Hepatic stellate cell (primary cell): ENCODE measurements at regions not wholly inside any gene's neighbourhood (a gene's known extent, or its start where the extent isn't known, plus 50 kb on each side); places are given as distances from the start of the nearest gene placed in this dataset.

Source experiments
- DNase-seq: peaks from one replicate; pipeline ENCODE4 v3.0.0; 2011; ENCODE audit warnings: low spot score

- DNase-seq, result no peak
Observed at GRCh38 chr3:190722181-190722905, 140.2 kb downstream of the GMNC start.

GRCh38 chr3:190721330-190721729 lies 141.2 kb downstream of the GMNC start:
- no peak for DNase-seq

DNA sequence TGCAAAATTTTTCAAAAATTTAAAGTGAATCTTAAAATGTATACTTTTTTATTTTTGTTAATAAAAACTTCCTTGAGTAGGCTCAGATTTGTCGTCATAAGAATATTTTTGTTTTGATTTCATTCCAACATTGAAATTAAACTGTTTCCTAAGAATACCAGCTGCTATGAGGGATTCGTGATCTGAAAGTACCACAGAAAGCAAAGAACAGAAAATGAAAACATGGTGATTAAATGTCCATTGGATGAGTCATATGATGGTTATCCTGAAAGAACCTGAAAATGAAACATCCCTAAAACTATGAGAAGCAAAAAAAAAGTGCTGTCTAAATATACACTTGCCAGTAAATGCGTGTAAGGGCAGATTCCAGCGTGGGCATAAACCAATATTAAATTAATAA lies 143.8 kb downstream of the GMNC start:
- DNase-seq, result peak; percentile 36

DNA sequence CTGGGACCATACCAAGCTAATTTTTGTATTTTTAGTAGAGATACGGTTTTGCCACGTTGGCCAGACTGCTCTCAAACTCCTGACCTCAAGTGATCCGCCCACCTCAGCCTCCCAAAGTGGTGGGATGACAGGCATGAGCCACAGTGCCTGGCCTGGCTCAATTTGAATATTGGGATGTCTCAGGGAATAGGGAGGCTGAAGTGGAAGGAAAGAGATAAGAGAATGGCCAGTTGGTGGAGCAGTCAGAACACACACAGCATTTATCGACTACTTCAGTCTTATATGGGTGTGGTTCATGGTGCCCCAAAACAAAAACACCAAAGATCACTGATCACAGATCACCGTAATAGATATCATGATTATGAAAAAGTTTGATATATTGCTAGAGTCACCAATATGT lies 144.4 kb downstream of the GMNC start:
- DNase-seq, result no peak

DNA sequence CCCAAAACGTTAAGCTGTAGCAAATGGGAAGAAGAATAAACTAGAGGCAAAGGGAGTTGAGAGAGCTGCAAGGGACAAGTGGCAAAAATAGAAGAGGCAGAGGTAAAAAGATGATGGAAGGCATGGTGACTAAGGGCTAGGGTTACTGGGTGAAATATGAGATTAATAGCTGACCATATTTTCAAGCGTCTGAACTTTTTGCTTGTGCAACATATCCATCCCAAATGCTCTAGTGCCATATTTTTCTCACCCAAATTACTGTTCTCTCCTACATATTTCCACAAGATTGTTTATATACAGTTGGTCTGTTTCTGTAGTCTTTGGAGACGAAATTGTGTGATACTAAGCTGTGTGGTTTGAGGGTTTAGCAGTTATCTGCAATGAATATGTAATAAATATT lies 145.5 kb downstream of the GMNC start:
- DNase-seq, result no peak

- DNase-seq, result no peak
Observed at GRCh38 chr3:190716211-190716610, 146.3 kb downstream of the GMNC start.

GRCh38 chr3:190710723-190711122 lies 151.8 kb downstream of the GMNC start:
- DNase-seq, result no peak

DNA sequence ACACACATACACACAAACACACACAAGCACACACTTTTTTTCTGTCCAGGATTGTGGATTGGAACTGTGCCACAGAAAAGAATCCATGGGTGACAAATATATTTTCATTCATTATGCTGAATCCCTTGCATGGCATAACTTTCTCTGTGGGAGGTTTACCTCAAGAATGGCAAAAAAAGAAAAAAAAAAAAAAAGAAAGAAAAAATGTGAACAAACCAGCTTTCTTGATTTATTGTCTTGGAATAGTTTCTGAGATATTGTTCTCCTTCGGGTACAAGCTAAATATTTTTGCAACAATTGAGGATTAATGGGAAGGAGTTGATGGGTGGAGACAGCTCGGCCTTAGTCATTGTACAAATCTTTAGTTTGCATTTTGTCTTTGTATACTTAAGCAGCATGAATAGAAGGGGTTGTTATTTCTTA lies 153.1 kb downstream of the GMNC start:
- no peak for DNase-seq
